ENCODE measurements at regions not wholly inside any gene's neighbourhood (a gene's known extent, or its start where the extent isn't known, plus 50 kb on each side); places are given as distances from the start of the nearest gene placed in this dataset.

DNA sequence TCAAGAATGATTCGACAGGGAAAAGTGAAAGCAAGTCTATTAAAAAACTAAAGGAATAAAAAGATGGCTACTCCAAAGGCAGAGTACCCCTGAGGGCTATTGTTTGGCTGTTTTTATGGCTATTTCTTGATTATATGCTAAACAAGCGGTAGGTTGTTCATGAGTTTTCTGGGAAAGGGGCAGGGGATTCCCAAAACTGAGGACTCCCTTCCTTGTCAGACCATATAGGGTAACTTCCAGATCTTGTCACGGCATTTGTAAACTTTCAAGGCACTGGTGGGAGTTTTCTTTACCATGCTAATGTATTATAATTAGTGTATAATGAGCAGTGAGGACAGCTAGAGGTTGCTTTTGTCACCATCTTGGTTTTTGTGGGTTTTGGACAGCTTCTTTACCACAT lies 474.9 kb upstream of the MC4R start:
- DNase-seq, result no peak
- no peak for ATAC-seq
- no peaks in the 10 kb centered on the region for H3K9me3 ChIP-seq

DNA sequence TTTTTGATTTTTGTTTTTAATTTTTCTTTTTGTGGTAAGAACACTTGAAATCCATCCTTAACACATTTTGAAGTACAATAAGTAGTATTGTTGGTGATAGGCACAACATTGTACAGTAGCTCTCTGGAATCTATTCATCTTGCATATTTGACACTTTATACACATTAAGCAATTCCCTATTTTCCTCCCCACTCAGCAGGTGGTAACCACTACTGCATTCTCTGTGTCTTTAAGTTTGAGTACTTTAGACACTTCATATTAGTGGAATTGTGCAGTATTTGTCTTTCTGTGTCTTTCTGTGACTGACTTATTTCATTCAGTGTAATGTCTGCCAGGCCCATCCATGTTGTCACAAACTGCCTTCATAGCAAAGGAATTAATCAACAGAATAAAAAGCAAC lies 471.7 kb upstream of the CDH20 start:
- DNase-seq (no peak), ATAC-seq (no peak)
- Histone ChIP-seq H3K4me3 (no peak overlapping the region), H3K36me3 (ENCODE audit: low read depth) (no peaks in the 10 kb centered on the region), H3K9me3 (no peaks in the 10 kb centered on the region), H3K4me1 (ENCODE audit: low read depth) (no peaks in the 10 kb centered on the region)
- intact Hi-C loops (cut with DNase I, micrococcal nuclease), result no loop called here
- TF ChIP-seq, protein P1, sequence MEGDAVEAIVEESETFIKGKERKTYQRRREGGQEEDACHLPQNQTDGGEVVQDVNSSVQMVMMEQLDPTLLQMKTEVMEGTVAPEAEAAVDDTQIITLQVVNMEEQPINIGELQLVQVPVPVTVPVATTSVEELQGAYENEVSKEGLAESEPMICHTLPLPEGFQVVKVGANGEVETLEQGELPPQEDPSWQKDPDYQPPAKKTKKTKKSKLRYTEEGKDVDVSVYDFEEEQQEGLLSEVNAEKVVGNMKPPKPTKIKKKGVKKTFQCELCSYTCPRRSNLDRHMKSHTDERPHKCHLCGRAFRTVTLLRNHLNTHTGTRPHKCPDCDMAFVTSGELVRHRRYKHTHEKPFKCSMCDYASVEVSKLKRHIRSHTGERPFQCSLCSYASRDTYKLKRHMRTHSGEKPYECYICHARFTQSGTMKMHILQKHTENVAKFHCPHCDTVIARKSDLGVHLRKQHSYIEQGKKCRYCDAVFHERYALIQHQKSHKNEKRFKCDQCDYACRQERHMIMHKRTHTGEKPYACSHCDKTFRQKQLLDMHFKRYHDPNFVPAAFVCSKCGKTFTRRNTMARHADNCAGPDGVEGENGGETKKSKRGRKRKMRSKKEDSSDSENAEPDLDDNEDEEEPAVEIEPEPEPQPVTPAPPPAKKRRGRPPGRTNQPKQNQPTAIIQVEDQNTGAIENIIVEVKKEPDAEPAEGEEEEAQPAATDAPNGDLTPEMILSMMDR (IDR thresholded peaks at IDR 0.05), result no peak

More for the DNA sequence above, 474.9 kb upstream of the MC4R start:
- no peaks in the 10 kb centered on the region for H3K4me1 ChIP-seq (ENCODE audit: low read depth)
- TF ChIP-seq, protein P1 (IDR thresholded peaks at IDR 0.05), result no peak
- H3K36me3 ChIP-seq (ENCODE audit: low read depth), result no peaks in the 10 kb centered on the region
- no peak overlapping the region for H3K4me3 ChIP-seq
- intact Hi-C loops (cut with DNase I, micrococcal nuclease), result no loop called here

DNA sequence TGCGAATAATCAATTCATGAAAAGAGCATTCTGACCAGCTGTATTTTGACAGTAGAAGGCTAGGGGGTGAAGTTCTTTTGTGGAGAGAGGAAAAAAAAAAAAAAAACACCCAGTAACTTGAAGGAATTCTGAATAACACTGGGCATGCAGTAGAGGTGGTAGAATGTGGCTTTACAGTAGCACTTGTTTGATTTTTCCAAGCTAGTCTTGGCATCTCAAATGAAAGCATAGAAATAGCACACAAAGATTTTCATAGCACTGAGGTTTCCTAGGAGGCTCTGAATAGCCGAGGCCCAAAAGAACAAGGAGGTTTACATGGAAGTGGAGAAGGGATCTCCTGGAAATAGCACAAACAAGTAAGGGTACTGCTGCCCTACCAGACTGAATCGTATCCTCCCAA lies 470.2 kb upstream of the CDH20 start:
- ATAC-seq (no peak), DNase-seq (no peak)
- Histone ChIP-seq H3K4me3 (no peak overlapping the region), H3K4me1 (ENCODE audit: low read depth) (no peaks in the 10 kb centered on the region), H3K9me3 (no peaks in the 10 kb centered on the region), H3K36me3 (ENCODE audit: low read depth) (no peaks in the 10 kb centered on the region)
- intact Hi-C loops (cut with DNase I, micrococcal nuclease), result no loop called here
- TF ChIP-seq, protein P1 (IDR thresholded peaks at IDR 0.05), result no peak

DNA sequence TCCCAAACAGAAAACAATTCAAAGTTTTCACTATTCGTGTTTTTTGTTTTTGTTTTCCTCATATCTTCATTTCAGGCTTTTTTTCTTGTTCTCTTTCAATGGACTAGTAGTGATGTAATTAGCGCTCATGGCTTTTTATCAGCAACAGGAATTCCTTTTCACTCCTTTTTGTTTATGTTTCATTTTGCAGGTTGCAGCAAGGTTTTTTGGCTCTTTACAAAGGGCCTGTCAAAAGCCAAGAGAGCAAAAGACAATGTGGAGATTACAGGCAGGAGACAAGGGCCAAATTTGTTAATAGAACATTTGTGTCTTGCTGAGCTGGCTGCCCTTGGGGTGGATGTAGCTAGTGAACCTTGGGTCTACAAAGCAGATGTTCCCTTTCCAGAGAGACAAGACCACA lies 467.4 kb upstream of the CDH20 start:
- TF ChIP-seq, protein P1 (IDR thresholded peaks at IDR 0.05), result no peak
- DNase-seq (no peak), ATAC-seq (no peak)
- Histone ChIP-seq H3K36me3 (ENCODE audit: low read depth) (no peaks in the 10 kb centered on the region), H3K4me3 (no peak overlapping the region), H3K9me3 (no peaks in the 10 kb centered on the region), H3K4me1 (ENCODE audit: low read depth) (no peaks in the 10 kb centered on the region)
- intact Hi-C loops (cut with DNase I, micrococcal nuclease), result no loop called here

DNA sequence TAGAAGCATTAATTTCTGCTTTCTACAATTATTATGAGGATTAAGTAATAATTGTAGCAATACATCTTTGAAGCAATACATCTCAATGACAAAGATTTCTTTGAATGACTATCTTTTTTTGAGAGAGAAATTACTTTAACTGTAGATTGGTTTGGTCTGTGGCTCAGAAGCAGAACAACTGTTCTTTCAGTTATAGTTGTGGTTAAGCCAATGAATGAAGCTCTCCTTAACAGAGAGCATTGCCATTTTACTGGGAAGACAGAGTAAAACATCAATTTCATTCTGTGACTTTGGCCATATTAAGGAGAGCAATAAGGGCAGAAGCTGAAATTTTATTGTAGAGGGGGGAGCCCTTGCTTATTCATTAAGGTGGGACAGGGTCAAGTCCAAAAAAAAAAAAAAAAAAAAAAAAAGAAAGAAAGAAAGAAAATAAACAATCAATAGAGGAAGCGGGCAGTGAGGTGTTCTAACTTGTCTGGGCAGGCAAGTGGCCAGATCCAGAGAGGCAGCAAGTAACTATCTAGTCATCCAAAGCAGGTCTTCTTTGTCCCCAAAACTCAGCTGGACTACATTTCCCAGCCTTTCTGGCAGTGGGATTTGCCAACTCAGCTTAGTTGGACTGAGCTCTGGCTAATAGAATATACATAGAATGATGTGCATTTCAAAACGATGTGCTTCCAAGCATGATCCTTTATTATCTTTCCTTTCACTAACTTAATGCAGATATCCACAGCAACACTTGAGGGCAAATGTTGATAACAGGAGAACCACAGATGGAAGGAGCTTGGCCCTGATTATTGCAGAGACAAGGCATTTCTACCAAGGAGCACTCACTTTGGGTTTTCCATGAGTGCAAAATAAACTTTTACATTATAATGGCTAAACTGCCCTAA lies 462.7 kb upstream of the CDH20 start:
- Histone ChIP-seq H3K4me1 (ENCODE audit: low read depth) (no peaks in the 10 kb centered on the region), H3K36me3 (ENCODE audit: low read depth) (no peaks in the 10 kb centered on the region), H3K4me3 (no peak overlapping the region), H3K9me3 (no peaks in the 10 kb centered on the region)
- intact Hi-C loops (cut with DNase I, micrococcal nuclease), result no loop called here
- no peak for DNase-seq
- TF ChIP-seq, protein P1 (IDR thresholded peaks at IDR 0.05), result no peak
- no peak for ATAC-seq

All from mucosa of descending colon (tissue), 3 donors.